HG03280 (cell line): ENCODE measurements at regions not wholly inside any gene's neighbourhood (a gene's known extent, or its start where the extent isn't known, plus 50 kb on each side); places are given as distances from the start of the nearest gene placed in this dataset.
"Not testable (repeated sequence)": the region's sequence is repeated elsewhere in the genome, so short reads cannot be mapped to it uniquely, and the experiment has no call there.

ENCODE experiments used
- ATAC-seq: cut with Tn5 transposase; IDR thresholded peaks from one replicate; pipeline ENCODE4 v1.9.1; 2021; ENCODE audit warnings: mild to moderate bottlenecking, moderate library complexity; ENCODE audit not compliant: unreplicated experiment

DNA sequence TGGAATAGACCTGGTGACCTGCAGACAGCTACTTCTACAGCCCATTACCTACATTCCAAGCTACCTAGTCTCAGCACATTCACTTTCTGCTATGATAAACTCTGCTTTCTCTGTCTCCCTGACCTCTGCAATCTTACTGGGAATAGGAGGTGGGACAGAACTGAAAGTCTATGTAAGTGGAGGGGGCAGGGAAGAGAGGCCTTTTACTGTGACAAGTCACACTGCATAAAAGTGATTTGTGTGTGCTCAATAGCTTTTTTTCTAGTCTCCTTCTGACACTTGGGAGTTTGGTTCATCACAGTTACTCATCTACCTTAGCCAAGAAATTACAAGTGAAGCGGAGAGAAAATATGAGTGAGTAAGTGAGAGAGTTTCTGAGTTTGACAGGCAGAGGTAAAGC lies 322.4 kb downstream of the OLFM4 start:
- no peak for ATAC-seq

DNA sequence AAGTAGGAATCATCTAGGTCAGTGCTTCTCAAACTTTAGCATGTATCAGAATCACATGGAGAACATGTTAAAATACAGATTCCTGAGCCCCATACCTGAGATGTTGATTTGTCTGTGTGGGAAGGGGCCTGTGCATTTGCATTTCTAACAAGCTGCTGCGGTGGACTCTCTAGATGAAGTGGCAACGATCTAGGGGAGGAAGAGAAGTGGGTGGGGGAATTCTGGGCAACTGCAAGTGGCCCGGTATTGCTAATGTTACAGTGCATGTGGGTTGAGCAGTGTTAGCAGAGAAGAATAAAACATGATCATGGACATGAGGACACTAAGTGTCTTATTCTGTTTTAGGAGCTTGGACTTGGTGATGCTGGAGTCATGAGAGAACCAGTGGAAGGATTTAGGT lies 329.0 kb downstream of the OLFM4 start:
- ATAC-seq = no peak

DNA sequence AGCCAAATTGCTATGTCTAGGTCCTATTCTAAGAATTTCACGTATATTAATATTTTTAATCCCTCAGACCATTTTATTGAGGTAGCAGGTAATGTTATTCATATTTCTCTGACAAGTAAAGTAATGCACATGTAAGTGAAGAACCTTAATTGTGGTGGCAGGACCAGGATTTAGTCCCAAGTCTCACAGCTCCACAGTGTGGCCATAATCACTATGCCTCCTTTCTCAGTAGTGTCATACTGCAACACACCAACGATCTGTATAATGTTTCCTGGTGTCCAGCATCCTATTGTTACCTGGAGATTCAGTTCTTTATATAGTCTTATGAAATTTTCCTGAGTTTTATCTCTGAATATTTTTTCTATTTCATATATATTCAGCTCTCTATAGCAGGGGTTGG lies 340.3 kb downstream of the OLFM4 start:
- no peak for ATAC-seq

DNA sequence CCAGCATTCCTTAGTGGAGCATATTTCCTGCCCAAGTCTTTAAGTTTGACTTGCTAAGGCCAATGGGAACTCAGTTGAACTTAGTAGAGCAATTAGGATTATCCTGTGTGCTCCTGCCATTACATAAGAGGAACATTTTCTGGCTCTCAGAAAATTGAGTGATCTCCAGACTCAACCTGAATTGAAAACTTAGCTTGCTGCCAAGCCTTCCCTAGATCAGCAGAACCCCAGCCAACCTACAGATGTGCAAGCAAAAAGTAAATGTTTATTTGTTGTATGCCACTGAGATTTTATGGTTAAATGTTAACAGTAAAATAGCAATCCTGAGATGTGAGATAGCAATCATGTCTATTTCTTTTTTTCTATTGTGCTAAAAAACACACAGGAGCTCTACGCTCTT lies 350.9 kb downstream of the OLFM4 start:
- ATAC-seq = no peak

DNA sequence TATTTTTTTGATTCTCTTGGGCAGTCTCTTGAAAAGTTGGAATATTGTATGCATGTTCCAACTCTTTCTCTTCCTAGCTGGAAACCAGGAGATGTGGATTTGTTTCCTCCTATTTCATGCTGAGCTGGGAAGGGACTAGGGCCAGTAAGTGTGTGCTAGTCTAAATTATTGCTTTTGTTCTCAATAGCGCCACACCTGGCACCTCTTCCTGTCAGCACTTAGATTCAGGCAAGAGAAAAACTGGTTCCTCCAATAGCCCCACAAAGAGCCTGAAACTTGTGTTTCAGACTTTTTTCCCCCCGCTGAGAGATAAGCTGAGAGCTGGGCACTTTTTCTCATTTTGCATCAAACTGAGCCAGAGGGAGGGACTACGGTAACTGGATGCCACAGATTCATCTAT lies 353.4 kb downstream of the OLFM4 start:
- ATAC-seq = no peak

DNA sequence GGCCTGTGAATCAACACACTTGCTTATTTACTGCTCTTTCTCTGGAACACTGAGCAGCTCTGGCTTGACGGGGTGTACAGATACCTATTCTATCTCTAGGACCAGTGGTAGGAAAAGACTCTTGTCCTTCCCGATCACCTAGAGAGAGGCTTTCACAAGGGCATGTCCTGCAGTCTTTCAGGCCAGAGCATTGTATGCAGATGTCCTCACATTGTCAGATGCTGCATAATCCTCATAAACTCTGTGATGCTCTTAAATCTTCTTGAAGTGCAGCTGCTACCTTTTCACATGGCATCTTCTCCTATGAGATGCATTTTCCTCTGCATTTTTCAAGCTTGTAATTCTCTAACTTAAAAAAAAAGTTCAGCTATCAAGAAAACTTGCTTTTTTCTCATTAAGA lies 369.4 kb downstream of the OLFM4 start:
- no peak for ATAC-seq

DNA sequence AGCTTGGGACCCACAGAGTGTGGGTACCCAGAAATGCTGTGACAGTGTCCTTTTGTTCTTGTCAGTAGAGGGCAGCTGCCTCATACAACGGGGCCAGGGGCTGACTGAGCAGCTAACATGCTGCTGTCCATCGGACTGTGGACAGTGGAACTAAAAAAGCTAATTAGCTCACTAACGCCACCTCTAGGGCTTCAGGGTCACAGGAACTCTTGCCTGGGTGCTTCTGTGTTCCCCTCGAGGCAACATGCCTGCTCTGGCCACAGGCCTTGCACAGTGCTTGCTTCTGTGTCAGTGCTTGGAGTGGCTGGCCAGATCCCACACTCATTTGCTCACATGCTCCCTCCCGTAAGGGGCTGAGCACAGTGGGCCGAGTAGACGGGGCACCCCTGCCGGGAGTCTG lies 377.0 kb downstream of the OLFM4 start:
- ATAC-seq = no peak

DNA sequence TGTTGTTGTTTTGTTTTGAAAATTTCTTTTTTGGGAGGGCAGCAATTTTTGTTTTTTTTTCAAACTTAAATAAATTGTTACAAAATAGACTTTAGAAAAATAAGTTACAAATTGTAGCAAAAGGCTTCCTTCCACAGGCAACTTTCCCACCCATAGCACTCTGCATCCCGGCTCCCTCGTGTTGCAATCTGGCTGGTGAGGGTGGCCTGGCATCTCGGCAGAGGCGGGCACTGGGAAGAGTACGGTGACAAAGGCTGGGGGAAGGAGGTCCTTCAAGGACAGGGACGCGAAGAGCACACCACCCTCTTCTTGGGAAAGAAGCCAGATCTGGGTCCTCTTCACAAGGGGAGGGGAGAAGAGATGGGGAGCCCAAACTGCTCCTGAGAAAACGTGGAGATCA lies 379.7 kb downstream of the OLFM4 start:
- ATAC-seq = no peak

DNA sequence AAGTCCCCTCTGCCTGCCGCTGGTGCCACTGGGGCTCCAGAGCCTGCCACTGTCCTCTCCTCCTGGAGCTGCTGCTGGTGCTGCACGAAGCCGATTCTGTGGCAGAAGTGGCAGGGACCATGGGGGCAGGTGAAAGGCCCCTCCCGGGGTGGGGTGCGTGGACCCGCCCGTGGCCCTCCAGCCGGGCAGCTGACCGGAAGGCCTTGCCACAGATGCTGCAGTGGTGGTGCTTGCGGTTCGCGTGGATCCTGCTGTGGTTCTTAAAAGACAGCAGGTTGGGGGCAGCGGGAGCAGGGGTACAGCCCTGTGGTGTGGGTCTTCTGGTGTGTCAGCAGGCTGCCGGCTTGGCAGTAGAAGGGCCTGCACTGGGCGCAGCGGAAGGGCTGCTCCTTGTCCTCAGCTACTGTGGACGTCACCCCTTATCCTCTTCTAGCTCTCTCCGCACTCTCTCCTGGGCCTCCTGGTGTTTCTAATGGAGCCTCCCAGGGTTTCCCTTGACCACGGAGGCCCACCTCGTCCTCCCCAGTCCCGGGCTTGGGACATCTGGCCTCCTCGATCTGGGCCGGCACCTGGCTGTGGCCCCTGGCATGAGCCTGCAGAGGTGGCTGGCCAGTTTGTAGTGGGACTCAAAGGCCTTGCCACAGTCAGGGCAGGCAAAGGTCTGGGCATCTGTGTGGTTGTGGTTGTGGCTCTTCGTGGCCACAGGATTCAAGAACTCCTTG lies 380.4 kb downstream of the OLFM4 start:
- no peak for ATAC-seq

DNA sequence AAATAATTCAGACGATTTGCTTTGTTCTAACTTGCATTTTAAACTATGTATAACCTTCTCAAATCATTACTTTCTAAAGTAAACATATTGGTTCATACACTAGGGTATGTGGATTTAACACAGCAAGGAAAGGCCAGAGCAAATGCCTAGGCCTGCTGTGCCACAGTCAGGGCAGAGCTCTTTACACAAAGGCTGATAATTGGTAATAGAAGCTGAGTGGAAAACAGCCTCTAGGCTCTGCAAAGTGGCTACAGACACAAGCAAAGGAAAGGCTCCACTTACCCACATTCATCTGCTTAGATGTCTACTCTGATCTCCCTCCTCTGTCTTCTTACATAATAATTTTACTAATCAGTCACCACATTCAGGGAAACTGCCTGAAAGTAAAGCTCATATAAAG lies 382.9 kb downstream of the OLFM4 start:
- no peak for ATAC-seq

DNA sequence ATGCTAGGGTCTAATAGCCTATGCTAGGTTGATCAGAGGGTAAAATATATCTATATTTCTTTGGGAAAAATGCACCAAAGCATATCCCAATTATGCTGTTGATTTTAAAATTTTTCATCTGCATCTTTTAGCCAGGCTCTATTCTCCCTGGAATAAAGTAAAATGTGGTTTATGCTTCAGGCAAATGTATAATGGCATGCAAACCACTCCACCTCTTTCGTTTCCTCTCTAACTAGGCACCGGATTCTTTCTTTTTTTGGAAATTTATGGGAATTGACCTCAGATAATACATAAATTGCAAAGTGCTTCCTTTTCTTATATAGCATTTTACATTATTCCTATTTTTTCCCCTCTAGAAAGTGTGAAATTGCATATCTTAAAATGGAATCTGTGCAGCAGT lies 386.5 kb downstream of the OLFM4 start:
- ATAC-seq = no peak

DNA sequence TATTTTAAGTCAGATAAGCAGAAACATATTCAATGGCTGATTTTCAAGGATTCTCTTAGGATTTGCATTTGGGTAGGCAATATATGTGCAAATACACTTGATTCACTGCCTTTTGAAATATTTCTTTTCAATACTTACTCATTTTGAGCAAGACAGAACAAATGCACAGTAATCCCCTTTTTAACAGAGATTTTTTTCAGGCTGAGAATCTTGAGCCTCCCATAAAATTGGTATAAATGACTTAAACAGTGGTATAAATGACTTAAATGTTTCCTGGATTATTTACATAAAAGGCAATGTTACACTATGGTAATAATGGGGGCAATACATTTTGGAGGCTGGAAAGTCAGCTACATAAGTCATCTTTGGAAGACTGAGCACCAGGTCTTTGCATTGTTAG lies 389.0 kb downstream of the OLFM4 start:
- ATAC-seq = no peak

DNA sequence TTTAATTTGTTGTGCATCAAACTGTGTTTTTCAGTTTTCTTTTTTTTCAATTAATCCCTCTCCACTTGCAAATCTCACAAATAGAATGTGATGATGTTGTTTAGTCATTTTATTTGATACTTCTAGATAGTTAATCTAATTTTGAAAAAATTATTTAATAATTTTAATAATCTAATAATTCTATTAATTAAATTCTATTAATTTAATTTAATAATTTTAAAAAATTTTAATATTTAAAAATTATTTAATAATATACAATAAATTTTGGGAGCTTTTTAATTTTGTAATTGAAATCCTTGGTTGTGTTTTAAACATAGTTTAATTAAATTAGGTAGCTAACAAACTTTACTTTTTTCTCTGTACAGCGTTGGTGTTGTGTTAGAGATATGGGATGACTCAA lies 393.8 kb downstream of the OLFM4 start:
- no peak for ATAC-seq

DNA sequence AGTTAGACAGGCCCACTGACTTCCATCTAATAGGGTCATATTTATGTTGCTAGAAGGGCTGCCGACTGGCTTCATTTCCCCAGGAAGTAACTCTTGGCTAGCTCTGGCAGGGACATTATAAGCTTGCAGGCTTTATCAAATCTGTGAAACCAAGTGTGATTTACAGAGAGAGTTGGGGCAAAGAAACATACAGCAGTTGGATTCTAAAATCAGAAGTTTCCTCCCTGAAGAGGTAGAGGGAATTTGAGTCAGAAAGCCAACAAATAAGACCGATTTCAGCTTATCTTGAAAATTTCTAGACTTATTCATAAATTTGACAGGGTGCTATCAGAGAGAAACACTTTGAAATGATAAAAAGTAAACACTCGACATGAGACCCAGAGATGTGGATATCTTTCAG lies 407.8 kb downstream of the OLFM4 start:
- no peak for ATAC-seq

DNA sequence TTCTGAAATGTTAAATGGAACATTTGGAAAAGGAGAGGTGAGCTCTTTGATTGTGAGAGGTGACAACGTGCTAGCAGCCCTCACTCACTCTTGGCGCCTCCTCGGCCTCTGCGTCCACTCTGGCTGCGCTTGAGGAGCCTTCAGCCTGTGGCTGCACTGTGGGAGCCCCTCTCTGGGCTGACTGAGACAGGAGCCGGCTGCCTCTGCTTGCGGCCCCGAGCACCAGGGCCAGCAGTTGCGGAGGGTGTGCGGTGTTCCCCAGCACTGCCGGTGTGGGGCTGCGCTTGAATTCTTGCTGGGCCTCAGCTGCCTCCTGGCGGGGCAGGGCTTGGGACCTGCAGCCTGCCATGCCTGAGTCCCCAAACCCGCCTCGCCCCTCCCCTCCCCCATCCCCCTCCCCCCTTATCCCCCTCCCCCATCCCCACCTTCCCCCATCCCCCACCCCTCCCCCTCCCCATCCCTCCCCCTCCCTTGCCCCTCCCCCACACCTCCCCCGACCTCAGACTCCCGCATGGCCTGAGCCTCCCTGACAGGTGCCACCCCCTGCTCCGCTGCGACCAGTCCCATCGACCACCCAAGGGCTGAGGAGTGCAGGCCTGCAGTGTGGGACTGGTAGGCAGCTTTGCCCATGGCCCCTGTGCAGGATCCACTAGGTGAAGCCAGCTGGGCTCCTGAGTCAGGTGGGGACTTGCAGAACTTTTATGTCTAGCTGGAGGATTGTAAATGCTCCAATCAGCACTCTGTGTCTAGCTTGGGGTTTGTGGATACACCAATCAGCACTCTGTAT lies 411.0 kb downstream of the OLFM4 start:
- no peak for ATAC-seq

DNA sequence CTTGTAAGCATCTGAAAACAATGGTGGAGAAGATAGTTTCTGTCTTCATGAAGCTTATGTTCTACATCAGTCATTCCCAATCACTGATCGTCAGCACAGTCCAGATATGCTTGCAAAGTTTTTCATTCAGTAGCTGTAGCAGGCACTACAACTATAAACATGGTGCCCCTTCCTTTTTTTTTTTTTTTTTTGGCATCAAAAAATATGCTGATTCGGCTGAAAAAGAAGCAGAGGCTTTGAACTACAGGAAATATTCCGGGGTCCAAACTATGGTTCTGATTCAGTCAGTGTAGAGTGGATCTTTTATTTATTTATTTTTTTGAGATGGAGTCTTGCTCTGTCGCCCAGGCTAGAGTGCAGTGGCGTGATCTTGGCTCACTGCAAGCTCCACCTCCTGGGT lies 414.4 kb downstream of the OLFM4 start:
- no peak for ATAC-seq

DNA sequence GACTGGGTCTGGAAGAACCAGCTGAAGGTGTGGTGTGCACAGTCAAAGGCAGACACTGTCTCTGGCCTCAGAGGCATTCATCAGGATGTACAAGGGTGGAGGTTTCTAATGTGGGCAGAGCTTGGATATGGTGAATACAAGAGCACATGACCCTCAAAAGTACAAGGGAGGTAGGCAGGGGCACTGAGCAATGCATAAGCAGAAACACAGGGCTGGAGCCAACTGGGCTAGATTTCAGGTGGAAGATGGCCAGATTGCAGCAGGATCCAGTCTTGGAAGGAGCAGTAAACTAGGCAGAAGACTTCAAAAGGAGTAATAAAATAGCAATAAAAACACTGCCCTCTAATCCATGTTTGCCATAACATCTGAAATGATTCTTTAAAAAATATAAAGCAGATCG lies 417.1 kb downstream of the OLFM4 start:
- ATAC-seq = no peak

DNA sequence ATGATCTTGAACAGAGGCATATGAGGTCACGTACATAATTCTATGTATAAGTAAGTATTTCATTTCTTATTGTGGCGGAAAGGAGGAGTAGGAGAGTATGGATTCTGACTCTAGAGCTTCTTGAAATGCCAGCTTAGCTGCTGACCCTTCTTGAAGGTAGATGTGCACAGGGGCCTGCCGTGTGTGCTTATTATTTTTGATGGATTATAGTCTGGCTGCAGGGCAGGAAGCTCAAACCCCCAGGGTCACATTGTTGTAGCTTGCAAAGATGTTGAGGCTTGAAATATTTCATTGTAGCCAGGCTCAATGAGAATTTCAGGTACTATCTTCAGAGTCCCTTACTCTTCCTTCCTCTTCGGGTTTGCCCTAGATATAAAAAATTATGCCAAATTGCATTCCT lies 418.8 kb downstream of the OLFM4 start:
- no peak for ATAC-seq

DNA sequence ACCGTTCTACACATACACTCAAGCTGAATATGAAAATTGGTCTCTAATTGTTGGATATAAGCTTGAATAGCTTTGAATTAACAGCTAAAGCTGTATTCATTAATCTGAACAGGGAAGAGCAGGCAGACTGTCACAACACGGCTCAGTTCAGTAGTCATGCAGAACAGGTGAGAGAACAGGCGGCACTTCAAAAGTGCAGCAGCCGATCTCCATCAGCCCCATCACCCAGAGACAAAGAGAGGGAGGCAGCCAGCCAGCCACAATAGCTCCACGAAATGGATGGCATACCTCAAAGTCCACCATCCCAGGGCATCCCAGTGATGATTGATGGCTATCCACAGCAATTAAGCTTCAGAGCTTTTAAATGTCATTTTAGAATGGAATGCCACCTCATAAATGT lies 419.2 kb downstream of the OLFM4 start:
- ATAC-seq = no peak

DNA sequence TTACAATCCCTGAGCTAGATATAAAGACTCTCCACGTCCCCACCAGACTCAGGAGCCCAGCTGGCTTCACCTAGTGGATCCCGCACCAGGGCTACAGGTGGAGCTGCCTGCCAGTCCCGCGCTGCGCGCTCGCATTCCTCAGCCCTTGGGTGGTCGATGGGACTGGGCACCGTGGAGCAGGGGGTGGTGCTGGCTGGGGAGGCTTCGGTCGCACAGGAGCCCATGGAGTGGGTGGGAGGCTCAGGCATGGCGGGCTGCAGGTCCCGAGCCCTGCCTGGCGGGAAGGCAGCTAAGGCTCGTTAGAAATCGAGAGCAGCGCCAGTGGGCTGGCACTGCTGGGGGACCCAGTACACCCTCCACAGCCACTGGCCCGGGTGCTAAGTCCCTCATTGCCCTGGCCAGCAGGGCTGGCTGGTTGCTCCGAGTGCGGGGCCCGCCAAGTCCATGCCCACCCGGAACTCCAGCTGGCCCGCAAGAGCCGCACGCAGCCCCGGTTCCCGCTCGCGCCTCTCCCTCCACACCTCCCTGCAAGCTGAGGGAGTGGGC lies 423.7 kb downstream of the OLFM4 start:
- ATAC-seq = not testable (repeated sequence)

DNA sequence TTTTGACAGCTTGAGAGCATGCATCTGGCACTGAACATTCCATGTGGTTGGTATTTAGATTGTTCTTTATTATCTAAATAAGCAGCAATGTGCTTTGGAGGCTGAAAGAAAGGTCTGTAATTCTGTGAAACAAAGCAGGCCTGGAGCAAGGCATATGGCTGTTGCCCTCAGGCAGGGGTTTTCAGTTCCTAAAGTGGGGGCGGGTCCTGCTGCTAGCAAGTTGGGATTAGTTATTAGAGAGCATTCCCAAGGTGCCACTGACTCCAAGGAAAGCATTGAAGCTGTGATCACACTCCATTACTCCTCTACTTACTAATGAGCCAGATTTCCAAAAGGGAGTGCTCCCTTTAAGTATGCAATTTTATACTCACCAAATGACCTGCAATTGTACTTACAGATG lies 432.2 kb downstream of the OLFM4 start:
- no peak for ATAC-seq

DNA sequence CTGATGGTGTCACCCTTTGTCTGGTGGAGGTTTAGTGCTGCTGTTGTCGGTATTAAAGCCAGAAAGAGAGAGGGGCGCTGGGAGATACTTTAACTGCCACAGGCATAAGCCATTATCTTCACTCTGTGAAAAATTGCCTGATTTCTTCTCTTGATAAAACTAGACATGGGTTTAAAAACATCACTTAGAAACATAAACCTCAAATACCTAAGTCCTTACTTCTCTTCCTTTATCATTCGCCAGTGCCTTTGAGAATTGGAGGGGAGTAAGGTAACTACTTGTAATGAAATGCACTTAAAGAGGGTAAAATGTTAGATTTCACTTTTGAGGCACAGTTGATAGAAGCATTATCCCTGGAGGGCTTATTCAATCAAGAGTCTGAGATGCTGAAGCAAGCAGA lies 434.5 kb downstream of the OLFM4 start:
- ATAC-seq = no peak
